Breast epithelium (tissue), 4 donors: ENCODE measurements at regions not wholly inside any gene's neighbourhood (a gene's known extent, or its start where the extent isn't known, plus 50 kb on each side); places are given as distances from the start of the nearest gene placed in this dataset.

Experiments used
- DNase-seq, 2 donors: peaks; one replicate each; pipeline ENCODE4 v3.0.0-alpha.2; 2019; ENCODE audit warnings: low spot score in 2 of 2
- H3K27ac ChIP-seq, 2 donors: fragments of 200-600 bp; sonication (generic) in 1 of 2; one replicate each; pipeline ENCODE4 v1.5.1; 2016 to 2019; ENCODE audit warnings: mild to moderate bottlenecking in 1 of 2
- H3K27me3 ChIP-seq, 2 donors: fragments of 200-600 bp; sonication (generic) in 1 of 2; one replicate each; pipeline versions ENCODE4 v1.5.1 to v1.6.0; 2017 to 2019; ENCODE audit warnings: control low read depth in 1 of 2, mild to moderate bottlenecking in 1 of 2
- H3K36me3 ChIP-seq: fragments of 200-600 bp; one replicate; pipeline ENCODE4 v1.5.1; 2019
- H3K4me1 ChIP-seq, 2 donors: fragments of 200-600 bp; sonication (generic); one replicate each; pipeline ENCODE4 v1.5.1; 2016 to 2019; ENCODE audit warnings: control low read depth in 1 of 2
- H3K4me3 ChIP-seq, 3 donors: fragments of 200-600 bp; sonication (generic); 1 replicate in 2 of 3; 2 replicates in 1 of 3; pipeline ENCODE4 v1.5.1; 2016 to 2019; ENCODE audit warnings: mild to moderate bottlenecking in 3 of 3, moderate library complexity in 2 of 3
- H3K9me3 ChIP-seq, 2 donors: fragments of 200-600 bp; sonication (generic) in 1 of 2; one replicate each; pipeline ENCODE4 v1.5.1; 2016 to 2019; ENCODE audit warnings: control low read depth in 1 of 2
- CTCF ChIP-seq, 3 donors: fragments of 450-650 bp; IDR thresholded peaks; one replicate each; pipeline ENCODE4 v1.5.1; 2016 to 2017; ENCODE audit warnings: antibody characterized with exemption in 3 of 3, mild to moderate bottlenecking in 3 of 3, moderate library complexity in 3 of 3
- POLR2A ChIP-seq: fragments of 450-650 bp; IDR thresholded peaks from one replicate; pipeline ENCODE4 v1.6.1; 2016; ENCODE audit warnings: antibody characterized with exemption, mild to moderate bottlenecking, moderate library complexity
- POLR2AphosphoS5 ChIP-seq, 3 donors: sonication (generic); formaldehyde crosslinking; IDR thresholded peaks; one replicate each; pipeline ENCODE4 v1.6.1; 2017; ENCODE audit warnings: antibody characterized with exemption in 3 of 3
- intact Hi-C: fragments of 100-400 bp; cut with DNase I; formaldehyde crosslinking; loops from one replicate; pipeline ENCODE4 v1.15.1; 2023; ENCODE audit warnings: low total_unique reads

DNA sequence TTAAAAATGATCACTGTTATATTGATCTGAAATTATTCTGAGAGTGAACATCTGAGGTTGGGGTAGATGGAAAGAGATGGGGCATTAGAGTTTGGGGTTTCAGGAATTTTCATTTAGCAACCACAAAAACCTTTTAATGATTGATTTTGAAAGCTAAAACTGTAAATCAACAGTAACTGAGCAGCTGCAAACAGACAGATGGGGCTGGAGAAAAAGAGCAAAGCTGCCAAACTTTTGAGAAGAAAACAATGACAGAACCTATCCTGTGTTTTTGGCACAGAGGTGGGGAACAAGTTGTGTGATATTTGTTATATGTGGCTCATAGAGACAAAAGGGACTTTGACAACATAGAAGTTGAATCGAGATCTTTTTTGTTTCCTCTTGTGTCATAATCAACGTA lies 415.8 kb upstream of the DSEL start:
- Histone ChIP-seq H3K36me3 (no peaks in the 10 kb centered on the region), H3K4me3 (no peak overlapping the region), H3K9me3 (no peaks in the 10 kb centered on the region), H3K4me1 (no peaks in the 10 kb centered on the region), H3K27ac (no peak overlapping the region), H3K27me3 (no peaks in the 10 kb centered on the region)
- no peak for TF ChIP-seq POLR2A
- intact Hi-C loops: no loop called here
- DNase-seq: no peak

DNA sequence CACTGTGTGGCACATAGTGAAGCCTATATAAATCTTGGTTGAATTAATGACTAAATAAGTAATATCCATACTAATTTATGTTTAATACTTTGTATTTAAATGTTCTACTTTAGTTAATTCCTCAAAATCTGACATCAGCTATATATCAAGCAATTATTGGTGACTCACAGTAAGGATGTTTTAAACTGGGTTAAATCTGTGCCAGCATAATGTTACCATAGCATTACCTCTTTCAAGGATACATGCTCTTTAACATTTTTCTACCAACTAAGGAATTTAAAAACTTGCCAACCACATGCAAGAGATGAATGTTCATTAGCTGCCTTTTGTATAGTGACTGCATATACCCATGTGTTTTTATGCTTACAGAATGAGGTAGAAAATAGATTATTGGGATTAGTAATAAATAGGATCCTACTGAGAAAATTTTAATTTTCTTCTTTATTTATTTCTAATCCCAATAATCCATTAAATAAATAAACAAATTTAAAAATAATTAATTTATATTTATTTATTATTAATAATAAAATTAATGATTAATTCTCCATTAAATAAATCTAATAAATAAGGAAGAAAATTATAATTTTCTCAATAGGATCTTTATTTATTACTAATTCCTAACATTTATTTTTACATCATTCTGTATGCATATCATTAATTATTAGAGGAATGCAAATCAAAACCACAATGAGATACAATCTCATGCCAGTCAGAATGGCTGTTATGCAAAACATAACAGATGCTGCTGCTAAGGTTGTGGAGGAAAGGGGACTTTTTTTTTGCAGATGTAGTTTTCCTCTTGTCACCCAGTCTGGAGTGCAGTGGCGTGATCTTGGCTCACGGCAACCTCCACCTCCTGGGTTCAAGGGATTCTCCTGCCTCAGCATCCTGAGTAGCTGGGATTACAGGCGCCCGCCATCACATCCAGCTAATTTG lies 410.7 kb upstream of the DSEL start:
- no peaks in the 10 kb centered on the region for H3K4me1 ChIP-seq
- no peak overlapping the region for H3K4me3 ChIP-seq
- no peak for DNase-seq
- H3K27me3 ChIP-seq: no peaks in the 10 kb centered on the region
- no peak for TF ChIP-seq POLR2AphosphoS5 (IDR thresholded peaks at IDR 0.05)
- no peak for TF ChIP-seq CTCF (IDR thresholded peaks at IDR 0.05)
- TF ChIP-seq POLR2A: no peak
- intact Hi-C loops: no loop called here
- H3K9me3 ChIP-seq: no peaks in the 10 kb centered on the region
- no peak overlapping the region for H3K27ac ChIP-seq
- H3K36me3 ChIP-seq: no peaks in the 10 kb centered on the region

DNA sequence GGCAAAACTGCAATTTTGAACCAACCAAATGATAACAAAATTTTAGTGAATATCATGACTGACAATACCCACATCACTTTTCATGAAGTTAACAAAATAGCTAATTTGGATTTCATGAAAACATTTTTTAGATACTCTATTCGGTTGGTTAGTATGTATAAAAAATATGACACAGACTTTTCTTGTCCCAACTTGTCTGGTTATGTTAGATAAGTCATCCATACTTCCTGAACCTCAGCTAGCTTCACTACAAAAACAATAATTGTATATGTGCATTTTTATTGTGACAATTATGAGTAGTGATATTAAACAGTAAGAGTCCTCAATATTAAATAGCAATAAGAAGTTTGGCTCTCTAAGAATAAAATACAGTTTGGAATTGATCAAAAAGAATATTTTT lies 408.1 kb upstream of the DSEL start:
- Histone ChIP-seq H3K27me3 (no peaks in the 10 kb centered on the region), H3K36me3 (no peaks in the 10 kb centered on the region), H3K4me1 (no peaks in the 10 kb centered on the region), H3K9me3 (no peaks in the 10 kb centered on the region), H3K4me3 (no peak overlapping the region), H3K27ac (no peak overlapping the region)
- intact Hi-C loops: no loop called here
- DNase-seq: no peak
- no peak for TF ChIP-seq CTCF (IDR thresholded peaks at IDR 0.05)

GRCh38 chr18:67919316-67919715 lies 402.8 kb upstream of the DSEL start:
- intact Hi-C loops: loop anchor here (10.0 kb wide), 1 partner anchor 265 kb away; no protein-coding TSS in a partner anchor
- Histone ChIP-seq H3K4me1 (no peaks in the 10 kb centered on the region), H3K36me3 (no peaks in the 10 kb centered on the region), H3K27ac (no peak overlapping the region), H3K27me3 (no peaks in the 10 kb centered on the region), H3K4me3 (no peak overlapping the region), H3K9me3 (no peaks in the 10 kb centered on the region)
- TF ChIP-seq POLR2AphosphoS5 (IDR thresholded peaks at IDR 0.05) (no peak), CTCF (IDR thresholded peaks at IDR 0.05) (no peak), POLR2A (no peak)
- no peak for DNase-seq

DNA sequence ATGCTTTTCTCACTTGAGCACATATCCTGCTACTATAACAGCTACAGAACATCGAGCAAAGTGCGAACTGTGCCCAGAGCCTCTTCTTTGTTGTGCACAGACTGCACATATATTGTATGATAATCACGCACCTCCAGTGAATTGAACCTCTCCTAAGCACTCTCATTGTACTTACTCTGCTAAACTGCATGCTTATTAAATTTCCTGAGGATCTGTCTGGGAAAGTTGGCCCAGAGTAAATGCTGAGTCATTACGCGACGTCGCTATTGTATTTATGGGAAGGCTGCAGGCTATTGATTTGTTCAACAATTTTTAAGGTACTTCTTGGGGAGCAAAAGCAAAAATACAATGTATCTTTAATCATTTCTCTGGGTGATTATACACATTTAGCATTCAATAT lies 399.6 kb upstream of the DSEL start:
- Histone ChIP-seq H3K27me3 (no peaks in the 10 kb centered on the region), H3K4me3 (no peak overlapping the region), H3K27ac (no peak overlapping the region), H3K4me1 (no peaks in the 10 kb centered on the region), H3K9me3 (no peaks in the 10 kb centered on the region), H3K36me3 (no peaks in the 10 kb centered on the region)
- no peak for DNase-seq
- TF ChIP-seq POLR2A (no peak), POLR2AphosphoS5 (IDR thresholded peaks at IDR 0.05) (no peak), CTCF (IDR thresholded peaks at IDR 0.05) (no peak)
- intact Hi-C loops: loop anchor here (10.0 kb wide), 1 partner anchor 261 kb away; no protein-coding TSS in a partner anchor
